ENCODE measurements at regions not wholly inside any gene's neighbourhood (a gene's known extent, or its start where the extent isn't known, plus 50 kb on each side); places are given as distances from the start of the nearest gene placed in this dataset.

DNA sequence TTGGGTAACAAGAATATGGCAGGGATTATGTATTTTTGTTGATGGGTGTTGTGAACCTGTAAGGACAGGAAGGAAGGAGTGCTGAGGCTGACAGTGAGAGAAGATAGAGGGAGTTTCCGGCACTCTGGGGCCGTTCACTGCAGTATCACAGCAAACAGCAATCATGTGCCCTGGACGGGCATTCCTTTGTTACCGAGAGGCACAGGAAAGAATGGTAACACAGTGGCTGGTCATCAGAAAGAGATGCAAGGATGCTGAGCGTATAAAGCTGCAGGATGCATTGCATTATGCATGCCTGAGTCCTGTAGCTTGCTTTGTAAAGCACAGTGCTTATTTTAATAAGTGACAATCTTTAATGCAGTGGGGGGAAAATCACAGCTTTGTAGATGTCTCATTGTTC, 286.8 kb downstream of the RPS24 start:
- Mint-ChIP-seq H3K36me3 (ENCODE audit: insufficient read depth, unreplicated experiment) (no peaks in the 10 kb centered on the region), H3K27ac (ENCODE audit: low read depth, unreplicated experiment) (no peak overlapping the region), H3K9me3 (ENCODE audit: unreplicated experiment) (peaks cover 7% of the 10 kb centered on the region), H3K4me3 (ENCODE audit: unreplicated experiment) (no peak overlapping the region), H3K4me1 (ENCODE audit: insufficient read depth, unreplicated experiment) (peaks cover 4% of the 10 kb centered on the region), H3K27me3 (ENCODE audit: insufficient read depth, unreplicated experiment) (peaks cover 62% of the 10 kb centered on the region)
- TF ChIP-seq, protein P1, sequence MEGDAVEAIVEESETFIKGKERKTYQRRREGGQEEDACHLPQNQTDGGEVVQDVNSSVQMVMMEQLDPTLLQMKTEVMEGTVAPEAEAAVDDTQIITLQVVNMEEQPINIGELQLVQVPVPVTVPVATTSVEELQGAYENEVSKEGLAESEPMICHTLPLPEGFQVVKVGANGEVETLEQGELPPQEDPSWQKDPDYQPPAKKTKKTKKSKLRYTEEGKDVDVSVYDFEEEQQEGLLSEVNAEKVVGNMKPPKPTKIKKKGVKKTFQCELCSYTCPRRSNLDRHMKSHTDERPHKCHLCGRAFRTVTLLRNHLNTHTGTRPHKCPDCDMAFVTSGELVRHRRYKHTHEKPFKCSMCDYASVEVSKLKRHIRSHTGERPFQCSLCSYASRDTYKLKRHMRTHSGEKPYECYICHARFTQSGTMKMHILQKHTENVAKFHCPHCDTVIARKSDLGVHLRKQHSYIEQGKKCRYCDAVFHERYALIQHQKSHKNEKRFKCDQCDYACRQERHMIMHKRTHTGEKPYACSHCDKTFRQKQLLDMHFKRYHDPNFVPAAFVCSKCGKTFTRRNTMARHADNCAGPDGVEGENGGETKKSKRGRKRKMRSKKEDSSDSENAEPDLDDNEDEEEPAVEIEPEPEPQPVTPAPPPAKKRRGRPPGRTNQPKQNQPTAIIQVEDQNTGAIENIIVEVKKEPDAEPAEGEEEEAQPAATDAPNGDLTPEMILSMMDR (IDR thresholded peaks at IDR 0.05; ENCODE audit: unreplicated experiment) = no peak
- ChIA-PET POLR2A (no interaction called here), CTCF (no interaction called here)
- no peak for DNase-seq (ENCODE audit: unreplicated experiment)
- no TSS peak for BruUV-seq (replicated peaks)
- intact Hi-C loops (cut with micrococcal nuclease) = no loop called here

DNA sequence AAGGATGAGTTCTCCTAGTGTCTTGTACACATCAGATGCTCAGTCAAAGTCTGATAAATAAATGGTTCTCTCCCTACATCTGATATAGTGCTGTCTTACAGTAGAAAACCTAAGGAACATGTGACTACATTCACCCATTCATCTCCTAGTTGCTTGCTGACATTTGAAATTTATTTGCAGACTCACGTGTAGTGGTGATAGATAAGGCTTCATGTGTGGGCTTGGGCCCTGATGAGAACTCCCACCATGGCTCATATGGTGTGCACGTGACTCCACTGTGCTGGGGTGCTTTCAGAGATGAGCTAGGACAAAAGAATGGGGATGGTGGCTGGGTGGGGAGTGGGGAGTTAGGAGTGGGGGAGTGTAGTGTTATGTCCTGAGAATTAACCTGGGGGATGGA, 287.3 kb downstream of the RPS24 start:
- no TSS peak for BruUV-seq (replicated peaks)
- Mint-ChIP-seq H3K27ac (ENCODE audit: low read depth, unreplicated experiment) (no peak overlapping the region), H3K9me3 (ENCODE audit: unreplicated experiment) (peaks cover 9% of the 10 kb centered on the region), H3K4me1 (ENCODE audit: insufficient read depth, unreplicated experiment) (peaks cover 4% of the 10 kb centered on the region), H3K4me3 (ENCODE audit: unreplicated experiment) (no peak overlapping the region), H3K36me3 (ENCODE audit: insufficient read depth, unreplicated experiment) (no peaks in the 10 kb centered on the region), H3K27me3 (ENCODE audit: insufficient read depth, unreplicated experiment) (peaks cover 62% of the 10 kb centered on the region)
- ChIA-PET POLR2A (interaction anchor here (0.5 kb wide), 1 partner anchor 630 kb away, joined by 3 read pairs; no protein-coding TSS in a partner anchor), CTCF (no interaction called here)
- no peak for DNase-seq (ENCODE audit: unreplicated experiment)
- intact Hi-C loops (cut with micrococcal nuclease) = no loop called here
- TF ChIP-seq, protein P1 (IDR thresholded peaks at IDR 0.05; ENCODE audit: unreplicated experiment) = no peak

DNA sequence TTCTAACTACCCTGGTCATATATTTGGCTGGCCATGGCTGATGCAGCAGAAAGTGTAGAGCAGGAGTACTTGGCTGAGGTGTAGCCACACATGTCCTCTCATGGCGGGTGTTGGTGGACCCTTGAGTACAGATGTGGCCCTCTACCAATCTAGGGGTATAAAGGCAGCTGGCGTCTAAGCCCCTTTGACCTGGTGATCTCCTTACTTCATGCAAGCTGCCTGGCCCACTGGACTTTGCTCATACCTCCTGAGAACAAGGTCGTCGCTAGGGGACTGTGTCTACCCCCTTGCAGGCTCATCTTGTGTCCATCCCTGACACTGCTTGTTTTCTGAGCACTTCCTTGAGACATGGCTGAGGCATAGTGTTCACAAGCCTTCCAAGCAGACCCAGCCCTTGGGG, 287.8 kb downstream of the RPS24 start:
- no peak overlapping the region for H3K4me3 Mint-ChIP-seq (ENCODE audit: unreplicated experiment)
- peaks cover 14% of the 10 kb centered on the region for H3K9me3 Mint-ChIP-seq (ENCODE audit: unreplicated experiment)
- ChIA-PET CTCF (no interaction called here), POLR2A (interaction anchor here (0.5 kb wide), 1 partner anchor 629 kb away, joined by 3 read pairs; no protein-coding TSS in a partner anchor)
- H3K4me1 Mint-ChIP-seq (ENCODE audit: insufficient read depth, unreplicated experiment) = peaks cover 4% of the 10 kb centered on the region
- intact Hi-C loops (cut with micrococcal nuclease) = no loop called here
- TF ChIP-seq, protein P1 (IDR thresholded peaks at IDR 0.05; ENCODE audit: unreplicated experiment) = no peak
- BruUV-seq (replicated peaks) = no TSS peak
- no peak overlapping the region for H3K27ac Mint-ChIP-seq (ENCODE audit: low read depth, unreplicated experiment)
- H3K36me3 Mint-ChIP-seq (ENCODE audit: insufficient read depth, unreplicated experiment) = peaks cover 2% of the 10 kb centered on the region
- peaks cover 65% of the 10 kb centered on the region for H3K27me3 Mint-ChIP-seq (ENCODE audit: insufficient read depth, unreplicated experiment)
- DNase-seq (ENCODE audit: unreplicated experiment) = no peak

DNA sequence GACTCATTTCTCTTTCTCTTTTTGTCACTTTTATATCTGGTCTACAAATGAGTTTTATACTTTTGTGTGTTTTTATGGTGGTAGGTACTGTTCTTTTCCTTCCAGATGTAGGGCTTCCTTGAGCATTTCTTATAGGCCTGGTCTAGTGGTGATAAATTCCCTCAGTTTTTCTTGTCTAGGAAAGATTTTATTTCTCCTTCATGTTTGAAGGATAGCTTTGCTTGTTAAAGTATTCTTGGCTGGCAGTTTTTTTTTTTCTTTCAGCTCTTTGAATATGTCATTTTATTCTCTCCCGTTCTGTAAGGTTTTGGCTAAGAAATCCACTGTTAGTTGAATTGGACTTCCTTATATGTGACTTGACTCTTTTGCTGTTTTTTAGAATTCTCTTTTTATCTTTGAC, 292.7 kb downstream of the RPS24 start:
- Mint-ChIP-seq H3K27me3 (ENCODE audit: insufficient read depth, unreplicated experiment) (peaks cover 83% of the 10 kb centered on the region), H3K4me1 (ENCODE audit: insufficient read depth, unreplicated experiment) (peaks cover 4% of the 10 kb centered on the region), H3K27ac (ENCODE audit: low read depth, unreplicated experiment) (no peak overlapping the region), H3K36me3 (ENCODE audit: insufficient read depth, unreplicated experiment) (peaks cover 6% of the 10 kb centered on the region), H3K9me3 (ENCODE audit: unreplicated experiment) (peaks cover 19% of the 10 kb centered on the region), H3K4me3 (ENCODE audit: unreplicated experiment) (no peak overlapping the region)
- DNase-seq (ENCODE audit: unreplicated experiment) = no peak
- ChIA-PET POLR2A (no interaction called here), CTCF (interaction anchor here (0.7 kb wide), 1 partner anchor 95 kb away, joined by 3 read pairs; no protein-coding TSS in a partner anchor)
- intact Hi-C loops (cut with micrococcal nuclease) = no loop called here
- TF ChIP-seq, protein P1 (IDR thresholded peaks at IDR 0.05; ENCODE audit: unreplicated experiment) = no peak
- BruUV-seq (replicated peaks) = no TSS peak

Measured in MCF 10A (cell line).